Calu3 (cell line): ENCODE measurements at regions not wholly inside any gene's neighbourhood (a gene's known extent, or its start where the extent isn't known, plus 50 kb on each side); places are given as distances from the start of the nearest gene placed in this dataset.

Experiments
- BruUV-seq: library from RNA; stranded (reverse); fragments of 400-500 nt; replicated peaks from 2 replicates; lab custom pipeline; 2021; lab: Mats Ljungman, UMichigan
- CTCF ChIA-PET: fragments of 300-600 bp; sonication (Branson Sonifier 250); formaldehyde crosslinking; loops from one replicate; lab custom pipeline; 2022; ENCODE audit warnings: antibody characterized with exemption; lab: Charles Lee
- DNase-seq: peaks from one replicate; pipeline ENCODE4 v3.0.0; 2022
- H3K27ac Mint-ChIP-seq: one replicate; pipeline ENCODE4 v1.8.0; 2022; ENCODE audit warnings: mixed read lengths; ENCODE audit not compliant: unreplicated experiment
- H3K27me3 Mint-ChIP-seq: one replicate; pipeline ENCODE4 v1.8.0; 2022; ENCODE audit warnings: mixed read lengths; ENCODE audit not compliant: unreplicated experiment
- H3K36me3 Mint-ChIP-seq: one replicate; pipeline ENCODE4 v1.8.0; 2022; ENCODE audit warnings: mild to moderate bottlenecking, moderate library complexity, mixed read lengths; ENCODE audit not compliant: insufficient read depth, unreplicated experiment
- H3K4me1 Mint-ChIP-seq: one replicate; pipeline ENCODE4 v1.8.0; 2022; ENCODE audit warnings: mild to moderate bottlenecking, low read depth, mixed read lengths; ENCODE audit not compliant: unreplicated experiment
- H3K4me3 Mint-ChIP-seq: one replicate; pipeline ENCODE4 v1.8.0; 2022; ENCODE audit warnings: mild to moderate bottlenecking, low read depth, moderate library complexity, mixed read lengths; ENCODE audit not compliant: unreplicated experiment
- H3K9me3 Mint-ChIP-seq: one replicate; pipeline ENCODE4 v1.8.0; 2022; ENCODE audit warnings: low read depth, mixed read lengths; ENCODE audit not compliant: unreplicated experiment
- intact Hi-C: fragments of 100-400 bp; cut with micrococcal nuclease; formaldehyde crosslinking; loops from one replicate; pipeline ENCODE4 v1.10.0; 2022; ENCODE audit not compliant: unreplicated experiment
- TF ChIP-seq, protein P1 (sequence below): fragments of 200-600 bp; IDR thresholded peaks from one replicate; pipeline ENCODE4 v1.8.0; 2022; ENCODE audit warnings: antibody characterized with exemption; ENCODE audit not compliant: unreplicated experiment

GRCh38 chr3:130266817-130267216 lies 78.7 kb upstream of the COL6A5 start:
- DNase-seq = no peak
- TF ChIP-seq, protein P1, sequence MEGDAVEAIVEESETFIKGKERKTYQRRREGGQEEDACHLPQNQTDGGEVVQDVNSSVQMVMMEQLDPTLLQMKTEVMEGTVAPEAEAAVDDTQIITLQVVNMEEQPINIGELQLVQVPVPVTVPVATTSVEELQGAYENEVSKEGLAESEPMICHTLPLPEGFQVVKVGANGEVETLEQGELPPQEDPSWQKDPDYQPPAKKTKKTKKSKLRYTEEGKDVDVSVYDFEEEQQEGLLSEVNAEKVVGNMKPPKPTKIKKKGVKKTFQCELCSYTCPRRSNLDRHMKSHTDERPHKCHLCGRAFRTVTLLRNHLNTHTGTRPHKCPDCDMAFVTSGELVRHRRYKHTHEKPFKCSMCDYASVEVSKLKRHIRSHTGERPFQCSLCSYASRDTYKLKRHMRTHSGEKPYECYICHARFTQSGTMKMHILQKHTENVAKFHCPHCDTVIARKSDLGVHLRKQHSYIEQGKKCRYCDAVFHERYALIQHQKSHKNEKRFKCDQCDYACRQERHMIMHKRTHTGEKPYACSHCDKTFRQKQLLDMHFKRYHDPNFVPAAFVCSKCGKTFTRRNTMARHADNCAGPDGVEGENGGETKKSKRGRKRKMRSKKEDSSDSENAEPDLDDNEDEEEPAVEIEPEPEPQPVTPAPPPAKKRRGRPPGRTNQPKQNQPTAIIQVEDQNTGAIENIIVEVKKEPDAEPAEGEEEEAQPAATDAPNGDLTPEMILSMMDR = no peak
- H3K4me3 Mint-ChIP-seq = no peak overlapping the region
- H3K9me3 Mint-ChIP-seq = no peaks in the 10 kb centered on the region
- H3K27me3 Mint-ChIP-seq = peaks cover 59% of the 10 kb centered on the region
- no peak overlapping the region for H3K27ac Mint-ChIP-seq
- intact Hi-C loops = no loop called here
- CTCF ChIA-PET = interaction anchor here (0.6 to 0.8 kb wide), 2 partner anchors 9 to 1262 kb away, joined by 6 to 7 read pairs; no protein-coding TSS in a partner anchor
- no peaks in the 10 kb centered on the region for H3K36me3 Mint-ChIP-seq
- H3K4me1 Mint-ChIP-seq = no peaks in the 10 kb centered on the region
- no TSS peak for BruUV-seq

GRCh38 chr3:130276203-130276803 lies 69.2 kb upstream of the COL6A5 start:
- CTCF ChIA-PET = interaction anchor here (0.5 to 3.0 kb wide), 15 partner anchors 9 to 1536 kb away, joined by 3 to 33 read pairs (median 4); no protein-coding TSS in a partner anchor
- no TSS peak for BruUV-seq

GRCh38 chr3:130288670-130289069 lies 56.8 kb upstream of the COL6A5 start:
- H3K27ac Mint-ChIP-seq = no peak overlapping the region
- H3K4me3 Mint-ChIP-seq = no peak overlapping the region
- intact Hi-C loops = no loop called here

More at GRCh38 chr3:130276203-130276803, 69.2 kb upstream of the COL6A5 start:
- intact Hi-C loops = loop anchor here (1.0 to 10.0 kb wide), 4 partner anchors 263 to 616 kb away; partner anchors contain the start of gene ATP2C1
- no peaks in the 10 kb centered on the region for H3K9me3 Mint-ChIP-seq
- DNase-seq = peak; percentile 50
- H3K4me3 Mint-ChIP-seq = no peak overlapping the region
- H3K4me1 Mint-ChIP-seq = no peaks in the 10 kb centered on the region
- H3K27ac Mint-ChIP-seq = no peak overlapping the region
- TF ChIP-seq, protein P1 = peak; percentile 88
- H3K36me3 Mint-ChIP-seq = no peaks in the 10 kb centered on the region
- peaks cover 54% of the 10 kb centered on the region for H3K27me3 Mint-ChIP-seq

DNA sequence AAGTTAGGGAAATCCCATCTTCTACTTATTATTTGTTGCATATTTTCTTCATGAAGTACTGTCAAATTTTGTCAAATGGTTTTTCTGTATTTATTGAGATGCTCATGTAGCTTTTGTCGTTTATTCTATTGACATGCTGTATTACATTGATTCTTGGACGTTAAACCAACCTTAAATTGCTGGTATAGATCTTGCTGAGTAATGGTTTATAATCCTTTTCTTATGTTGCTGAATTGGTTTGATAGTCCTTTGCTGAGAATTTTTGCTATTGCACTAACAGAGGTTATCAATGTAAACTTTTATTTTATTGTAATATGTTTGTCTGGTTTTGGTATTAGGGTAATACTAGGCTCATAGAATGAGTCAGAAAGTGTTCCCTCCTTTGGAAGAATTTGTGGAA lies 54.3 kb upstream of the COL6A5 start:
- DNase-seq = no peak
- intact Hi-C loops = no loop called here
- TF ChIP-seq, protein P1 = no peak
- no TSS peak for BruUV-seq
- Mint-ChIP-seq H3K9me3 (no peaks in the 10 kb centered on the region), H3K4me3 (no peak overlapping the region), H3K27me3 (peaks cover 41% of the 10 kb centered on the region), H3K27ac (no peak overlapping the region), H3K36me3 (no peaks in the 10 kb centered on the region), H3K4me1 (no peaks in the 10 kb centered on the region)
- CTCF ChIA-PET = no interaction called here

More at GRCh38 chr3:130288670-130289069, 56.8 kb upstream of the COL6A5 start:
- H3K27me3 Mint-ChIP-seq = peaks cover 62% of the 10 kb centered on the region
- H3K36me3 Mint-ChIP-seq = no peaks in the 10 kb centered on the region
- CTCF ChIA-PET = no interaction called here
- TF ChIP-seq, protein P1 = no peak
- H3K4me1 Mint-ChIP-seq = no peaks in the 10 kb centered on the region
- DNase-seq = no peak
- BruUV-seq = no TSS peak
- no peaks in the 10 kb centered on the region for H3K9me3 Mint-ChIP-seq
